D721Med (cell line): ENCODE measurements at regions not wholly inside any gene's neighbourhood (a gene's known extent, or its start where the extent isn't known, plus 50 kb on each side); places are given as distances from the start of the nearest gene placed in this dataset.
A peak's percentile ranks its signal among the peaks of the same experiment; 100 is the strongest.

Experiments used
- DNase-seq: peaks from one replicate; pipeline ENCODE4 v3.0.0; 2011; ENCODE audit warnings: low spot score; ENCODE audit not compliant: insufficient read length
- FAIRE-seq: peaks from 2 replicates; lab custom pipeline; 2011; peaks lifted over from hg19 to GRCh38; lab: Jason Lieb, UNC
- TF ChIP-seq, protein P1 (sequence below): IDR thresholded peaks from 2 replicates; pipeline ENCODE4 v1.5.1; 2012; ENCODE audit warnings: mild to moderate bottlenecking, control low read depth; ENCODE audit not compliant: insufficient read depth; ENCODE audit errors: missing control alignments

DNA sequence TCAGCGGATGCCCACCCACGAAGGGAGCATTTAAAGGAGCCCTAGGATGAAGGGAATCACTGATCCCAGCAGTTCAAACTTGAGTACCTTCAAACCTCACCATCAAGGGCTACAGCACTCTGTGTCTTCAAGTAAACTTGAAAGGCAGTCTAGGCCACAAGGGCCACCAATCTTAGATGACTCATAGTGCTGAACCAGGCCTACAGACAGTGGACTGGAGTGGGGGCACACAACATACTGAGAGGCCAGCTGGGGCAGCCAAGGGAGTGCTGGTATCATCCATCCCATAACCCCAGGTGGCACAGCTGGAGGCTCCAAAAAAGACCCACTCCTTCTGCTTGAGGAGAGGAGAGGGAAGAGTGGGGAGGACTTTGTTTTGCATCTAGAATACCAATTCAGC is 345.4 kb downstream of the DUSP10 start:
- DNase-seq = no peak
- TF ChIP-seq, protein P1, sequence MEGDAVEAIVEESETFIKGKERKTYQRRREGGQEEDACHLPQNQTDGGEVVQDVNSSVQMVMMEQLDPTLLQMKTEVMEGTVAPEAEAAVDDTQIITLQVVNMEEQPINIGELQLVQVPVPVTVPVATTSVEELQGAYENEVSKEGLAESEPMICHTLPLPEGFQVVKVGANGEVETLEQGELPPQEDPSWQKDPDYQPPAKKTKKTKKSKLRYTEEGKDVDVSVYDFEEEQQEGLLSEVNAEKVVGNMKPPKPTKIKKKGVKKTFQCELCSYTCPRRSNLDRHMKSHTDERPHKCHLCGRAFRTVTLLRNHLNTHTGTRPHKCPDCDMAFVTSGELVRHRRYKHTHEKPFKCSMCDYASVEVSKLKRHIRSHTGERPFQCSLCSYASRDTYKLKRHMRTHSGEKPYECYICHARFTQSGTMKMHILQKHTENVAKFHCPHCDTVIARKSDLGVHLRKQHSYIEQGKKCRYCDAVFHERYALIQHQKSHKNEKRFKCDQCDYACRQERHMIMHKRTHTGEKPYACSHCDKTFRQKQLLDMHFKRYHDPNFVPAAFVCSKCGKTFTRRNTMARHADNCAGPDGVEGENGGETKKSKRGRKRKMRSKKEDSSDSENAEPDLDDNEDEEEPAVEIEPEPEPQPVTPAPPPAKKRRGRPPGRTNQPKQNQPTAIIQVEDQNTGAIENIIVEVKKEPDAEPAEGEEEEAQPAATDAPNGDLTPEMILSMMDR = no peak
- FAIRE-seq = no peak

DNA sequence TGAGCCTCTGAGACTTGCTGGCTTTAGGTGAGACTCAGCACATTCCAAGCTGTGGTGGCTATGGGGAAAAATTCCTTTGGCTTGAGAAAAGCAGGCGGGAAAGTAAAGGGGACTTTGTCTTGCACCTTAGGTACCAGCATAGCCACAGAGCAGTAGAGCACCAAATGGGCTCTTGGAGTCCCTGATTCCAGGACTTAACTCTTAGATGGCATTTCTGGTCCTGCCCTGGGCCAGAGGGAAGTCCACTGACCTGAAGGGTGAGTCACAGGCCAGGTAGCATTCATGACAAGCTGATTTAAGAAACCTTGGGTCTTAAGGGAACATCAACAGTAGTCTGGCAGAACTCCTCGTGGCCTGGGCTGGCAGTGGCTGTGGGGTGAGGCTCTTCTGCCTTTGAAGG is 344.7 kb downstream of the DUSP10 start:
- FAIRE-seq (no peak), DNase-seq (no peak)
- TF ChIP-seq, protein P1 = no peak

DNA sequence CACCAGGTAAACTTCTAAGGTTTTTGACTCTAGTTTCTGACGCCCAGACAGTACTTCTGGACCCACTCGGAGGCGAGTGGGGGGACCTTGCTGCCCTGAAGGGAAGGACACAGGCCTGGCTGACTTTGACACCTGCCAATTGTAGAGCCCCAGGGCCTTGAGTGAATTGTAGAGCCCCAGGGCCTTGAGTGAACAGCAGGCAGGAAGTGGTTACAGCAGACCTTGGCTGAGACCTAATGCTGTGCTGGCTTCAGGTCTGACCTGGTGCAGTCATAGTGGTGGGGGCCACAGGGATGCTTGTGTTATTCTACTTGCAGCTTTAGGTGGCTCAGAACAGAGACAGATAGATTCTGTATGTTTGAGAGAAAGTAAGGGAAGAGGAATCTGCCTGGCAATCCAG is 344.3 kb downstream of the DUSP10 start:
- FAIRE-seq = no peak
- TF ChIP-seq, protein P1 = no peak
- no peak for DNase-seq

DNA sequence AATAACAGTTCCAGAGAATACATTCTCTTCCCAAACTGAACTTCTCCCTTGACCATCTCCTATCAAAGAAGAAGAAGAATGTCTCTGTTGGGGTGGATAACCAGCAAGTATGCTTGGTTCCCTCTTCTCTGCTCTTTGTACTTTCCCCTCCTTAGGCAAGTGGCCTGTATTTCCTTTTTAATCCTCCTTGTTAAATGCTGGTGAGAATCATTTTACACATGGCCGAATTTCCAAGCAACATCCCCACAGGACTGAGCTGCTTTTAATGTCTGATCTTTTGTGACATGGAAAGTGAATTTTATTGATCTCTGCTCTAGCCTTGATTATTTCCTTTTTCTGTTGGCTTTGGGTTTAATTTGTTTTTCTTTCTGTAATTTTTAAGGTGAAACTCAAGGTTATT is 336.7 kb downstream of the DUSP10 start:
- TF ChIP-seq, protein P1 = no peak
- DNase-seq (no peak), FAIRE-seq (peak; percentile 76)

DNA sequence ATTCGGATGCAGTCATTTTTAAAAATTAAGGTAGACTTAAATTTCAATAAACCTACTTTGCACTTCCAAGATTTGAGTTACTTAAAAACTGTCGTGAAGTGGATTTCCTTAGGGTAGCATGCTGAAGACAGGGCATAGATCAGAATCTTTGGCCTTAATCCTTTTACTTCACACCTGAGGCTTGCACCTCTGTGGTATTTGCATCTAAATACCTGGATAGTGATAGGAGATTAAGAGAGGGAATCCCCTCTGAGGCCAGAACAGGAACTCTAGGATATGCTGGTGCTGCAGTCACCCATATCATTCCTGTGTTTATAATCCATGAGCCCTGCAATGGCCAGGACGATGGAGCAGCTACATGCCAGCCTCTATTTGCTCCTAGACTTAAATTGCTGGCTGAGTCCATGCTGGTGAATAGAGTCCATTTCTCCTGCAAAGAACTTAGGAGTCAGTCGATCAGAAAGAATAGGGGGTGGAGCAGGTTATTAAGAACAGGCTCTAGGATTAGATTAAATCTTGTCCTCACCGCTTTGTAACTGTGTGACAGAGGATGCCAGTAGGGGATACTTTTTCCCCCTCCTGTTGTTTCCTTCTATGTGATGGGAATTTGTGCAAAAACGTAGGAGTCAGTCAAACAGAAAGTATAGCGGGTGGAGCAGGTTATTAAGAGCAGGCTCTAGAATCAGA is 333.6 kb downstream of the DUSP10 start:
- TF ChIP-seq, protein P1 = no peak
- peak; percentile 38 for FAIRE-seq
- no peak for DNase-seq

DNA sequence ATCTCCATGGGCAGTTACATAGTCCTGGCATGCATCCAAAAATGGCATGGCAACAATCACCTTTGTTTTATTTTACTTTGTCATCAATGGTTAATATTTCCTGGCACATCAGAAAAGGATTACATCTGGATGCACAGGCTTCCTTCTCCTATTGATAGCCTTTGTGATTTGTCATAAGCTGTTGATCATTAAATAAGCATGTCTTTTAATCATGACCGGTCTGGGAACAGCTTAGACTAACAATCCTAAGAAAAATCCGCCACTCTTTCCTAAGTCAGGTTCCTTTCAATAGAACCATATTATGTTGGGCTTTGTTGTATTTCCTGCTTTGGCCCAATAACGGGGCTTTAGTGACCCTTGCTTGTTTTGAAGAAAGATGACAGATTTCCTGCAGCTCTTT is 330.6 kb downstream of the DUSP10 start:
- DNase-seq (no peak), FAIRE-seq (peak; percentile 69)
- TF ChIP-seq, protein P1 = no peak

DNA sequence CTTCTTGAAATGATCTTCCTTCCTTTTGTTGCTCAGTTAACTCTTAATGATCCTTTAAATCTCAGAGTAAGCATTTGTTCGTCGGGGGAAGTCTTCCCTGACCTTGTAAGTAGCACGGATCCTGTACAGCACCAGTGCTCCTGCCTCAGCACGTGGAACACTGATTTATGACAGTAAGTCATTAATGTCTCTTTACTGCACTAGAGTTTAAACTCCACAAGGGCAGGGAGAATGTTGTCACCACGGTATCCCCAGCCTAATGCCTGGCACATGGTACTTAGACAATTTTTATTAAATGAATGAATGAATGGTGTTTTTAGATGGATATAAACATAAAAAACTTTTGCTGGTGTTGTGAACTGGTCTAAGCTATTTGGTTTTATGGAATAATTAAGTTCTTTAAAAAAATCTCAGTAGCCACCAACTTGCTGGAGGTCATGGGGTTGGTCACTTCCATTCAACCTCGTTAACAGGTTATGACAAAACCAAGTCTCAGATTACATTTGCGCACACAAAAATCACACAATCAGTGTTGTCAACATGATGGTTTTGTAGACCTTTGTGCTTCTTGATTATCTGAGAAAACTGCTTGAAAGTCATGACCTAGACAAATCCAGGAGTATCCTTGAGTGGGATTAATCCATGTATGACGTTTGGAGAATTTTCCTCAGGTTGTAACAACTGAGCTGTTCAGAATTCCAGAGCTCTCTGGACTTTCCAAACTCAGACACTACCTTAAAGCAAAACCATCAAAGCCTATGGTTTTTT is 326.9 kb downstream of the DUSP10 start:
- DNase-seq (no peak), FAIRE-seq (peak; percentile 29)
- TF ChIP-seq, protein P1 = no peak
